GM12878 (cell line): ENCODE measurements at regions not wholly inside any gene's neighbourhood (a gene's known extent, or its start where the extent isn't known, plus 50 kb on each side); places are given as distances from the start of the nearest gene placed in this dataset.

ENCODE experiments used
- ATAC-seq: fragments of 200-7000 bp; cut with Tn5 transposase; 3 replicates; pipeline ENCODE4 v1.9.1; 2020; ENCODE audit warnings: mild to moderate bottlenecking, moderate library complexity
- BruUV-seq: library from RNA; stranded (reverse); fragments of 400-500 nt; replicated peaks from 2 replicates; lab custom pipeline; 2021; lab: Mats Ljungman, UMichigan
- CTCF ChIA-PET: fragments of 300-600 bp; sonication (Branson Sonifier 250); formaldehyde crosslinking; extraction: SDS; loops from one replicate; lab custom pipeline; 2021; ENCODE audit warnings: inconsistent platforms; lab: Yijun Ruan, JAX
- POLR2A ChIA-PET: fragments of 350-600 bp; formaldehyde crosslinking; extraction: SDS; loops from one replicate; lab custom pipeline; 2021; ENCODE audit warnings: inconsistent platforms; lab: Charles Lee
- RAD21 ChIA-PET: fragments of 300-600 bp; sonication (Branson Sonifier 250); formaldehyde crosslinking; loops from one replicate; lab custom pipeline; 2023; ENCODE audit warnings: antibody characterized with exemption; ENCODE audit not compliant: unreplicated experiment; lab: Charles Lee
- SMC1A ChIA-PET: fragments of 300-600 bp; sonication (Branson Sonifier 250); formaldehyde crosslinking; loops from one replicate; lab custom pipeline; 2023; ENCODE audit not compliant: unreplicated experiment, uncharacterized antibody; lab: Charles Lee
- DNase-seq: peaks from one replicate; pipeline ENCODE4 v3.0.0-alpha.2; 2011; ENCODE audit warnings: low read depth, low spot score
- FAIRE-seq: peaks from 3 replicates; lab custom pipeline; 2011; peaks lifted over from hg19 to GRCh38; lab: Jason Lieb, UNC
- H2AFZ ChIP-seq: 2 replicates; pipeline ENCODE4 v1.6.0; 2011; ENCODE audit warnings: low read depth, low read length, control low read depth; ENCODE audit not compliant: control insufficient read depth
- H3K27ac ChIP-seq: 2 replicates; pipeline ENCODE4 v1.5.1; 2011; ENCODE audit warnings: control low read depth; ENCODE audit not compliant: control insufficient read depth, insufficient read depth
- H3K27me3 ChIP-seq, 2 experiments: replicated peaks in 1 of 2; 2 replicates each; pipeline versions ENCODE4 v1.6.0 to v1.6.1; 2011; ENCODE audit warnings: low read length in 1 of 2; ENCODE audit not compliant: control insufficient read depth in 2 of 2, insufficient read depth in 2 of 2
- H3K36me3 ChIP-seq, 2 experiments: 2 replicates each; pipeline ENCODE4 v1.5.1; 2011; ENCODE audit warnings: low read length in 1 of 2; ENCODE audit not compliant: control insufficient read depth in 2 of 2, insufficient read depth in 2 of 2
- H3K4me1 ChIP-seq: 2 replicates; pipeline ENCODE4 v1.6.1; 2011; ENCODE audit warnings: mild to moderate bottlenecking, low read length, moderate library complexity, mixed read lengths; ENCODE audit not compliant: control insufficient read depth, insufficient read depth
- H3K4me2 ChIP-seq: 2 replicates; pipeline ENCODE4 v1.6.0; 2011; ENCODE audit warnings: control low read depth; ENCODE audit not compliant: control insufficient read depth, insufficient read depth
- H3K4me3 ChIP-seq: fragments of 200-600 bp; sonication (generic); 2 replicates; pipeline ENCODE4 v1.5.1; 2016
- H3K79me2 ChIP-seq: 2 replicates; pipeline ENCODE4 v1.6.0; 2011; ENCODE audit warnings: low read length; ENCODE audit not compliant: control insufficient read depth, insufficient read depth
- H3K9ac ChIP-seq: 2 replicates; pipeline ENCODE4 v1.8.0; 2011; ENCODE audit warnings: low read length, control low read depth, mixed read lengths; ENCODE audit not compliant: control insufficient read depth, insufficient read depth
- H3K9me3 ChIP-seq: replicated peaks from 3 replicates; pipeline ENCODE4 v1.5.1; 2011; ENCODE audit warnings: mild to moderate bottlenecking, low read length; ENCODE audit not compliant: control insufficient read depth, insufficient read depth
- H4K20me1 ChIP-seq: 2 replicates; pipeline ENCODE4 v1.6.0; 2011; ENCODE audit not compliant: control insufficient read depth, insufficient read depth
- BCLAF1 ChIP-seq: fragments of 450-650 bp; IDR thresholded peaks from 2 replicates; pipeline ENCODE4 v1.6.1; 2017; ENCODE audit warnings: antibody characterized with exemption, mild to moderate bottlenecking, moderate library complexity
- HCFC1 ChIP-seq: fragments of 150-350 bp; IDR thresholded peaks from 2 replicates; pipeline ENCODE4 v1.6.1; 2014; ENCODE audit warnings: low read length
- MTA3 ChIP-seq: IDR thresholded peaks from 2 replicates; pipeline ENCODE4 v1.6.1; 2012; ENCODE audit warnings: low read length, inconsistent platforms, borderline replicate concordance
- MYB ChIP-seq: fragments of 150-350 bp; IDR thresholded peaks from 2 replicates; pipeline ENCODE4 v1.6.1; 2014; ENCODE audit warnings: mild to moderate bottlenecking, low read depth, low read length, borderline replicate concordance
- NBN ChIP-seq: fragments of 450-650 bp; IDR thresholded peaks from 2 replicates; pipeline ENCODE4 v1.6.1; 2016
- PML ChIP-seq: IDR thresholded peaks from 2 replicates; pipeline ENCODE4 v1.6.1; 2012; ENCODE audit warnings: low read length, inconsistent platforms
- POLR2A ChIP-seq: IDR thresholded peaks from 2 replicates; pipeline ENCODE4 v1.6.1; 2011; ENCODE audit warnings: low read depth, mild to moderate bottlenecking, low read length
- RFX5 ChIP-seq: IDR thresholded peaks from 2 replicates; pipeline ENCODE4 v1.6.1; 2011; ENCODE audit warnings: low read depth, low read length, improper control_type of control experiment
- SMAD5 ChIP-seq: IDR thresholded peaks from 2 replicates; pipeline ENCODE4 v1.6.1; 2016; ENCODE audit warnings: antibody characterized with exemption, low read depth
- SP1 ChIP-seq: IDR thresholded peaks from one replicate; pipeline ENCODE4 v1.6.1; 2011; ENCODE audit warnings: low read depth, low read length
- SPI1 ChIP-seq: IDR thresholded peaks from 2 replicates; pipeline ENCODE4 v1.6.1; 2011; ENCODE audit warnings: low read depth, mild to moderate bottlenecking, low read length, moderate library complexity, borderline replicate concordance; ENCODE audit not compliant: insufficient read depth
- YY1 ChIP-seq: IDR thresholded peaks from 2 replicates; pipeline ENCODE4 v1.6.1; 2011; ENCODE audit warnings: low read depth, mild to moderate bottlenecking, low read length
- ZZZ3 ChIP-seq: IDR thresholded peaks from 2 replicates; pipeline ENCODE4 v1.6.1; 2011; ENCODE audit warnings: low read depth; ENCODE audit not compliant: control insufficient read depth, insufficient read length
- WGBS: methylation state at CpG from one replicate; pipeline ENCODE4 v1.1.6; 2016; ENCODE audit warnings: low lambda C conversion rate; ENCODE audit not compliant: insufficient replicate concordance, insufficient coverage; ENCODE audit errors: missing lambda C conversion rate; 5-methylcytosine and 5-hydroxymethylcytosine counted together
- in situ Hi-C: fragments of 300-500 bp; cut with MboI; formaldehyde crosslinking; loops from 9 replicates; pipeline ENCODE4 v1.14.3; 2018; ENCODE audit warnings: mixed read lengths
- intact Hi-C: fragments of 100-400 bp; cut with micrococcal nuclease; formaldehyde crosslinking; loops from one replicate; pipeline ENCODE4 v1.14.2; 2022; ENCODE audit not compliant: unreplicated experiment
- TF ChIP-seq, protein P1 (sequence below): fragments of 450-650 bp; IDR thresholded peaks from 2 replicates; pipeline ENCODE4 v1.6.1; 2017; ENCODE audit warnings: mild to moderate bottlenecking, low read depth, inconsistent platforms; ENCODE audit not compliant: poor library complexity, severe bottlenecking
- TF ChIP-seq, protein P2 (sequence below): fragments of 450-650 bp; IDR thresholded peaks from 2 replicates; pipeline ENCODE4 v1.6.1; 2016; ENCODE audit warnings: mild to moderate bottlenecking
- TF ChIP-seq, protein P3 (sequence below): IDR thresholded peaks from 2 replicates; pipeline ENCODE4 v1.6.1; 2012; ENCODE audit warnings: improper control_type of control experiment, low read depth, low read length; ENCODE audit not compliant: insufficient replicate concordance

- Histone ChIP-seq H3K9ac (no peak overlapping the region), H3K9me3 (no peaks in the 10 kb centered on the region; the same call in 2 of the 3 replicates), H2AFZ (no peak overlapping the region), H3K36me3 (no peaks in the 10 kb centered on the region), H3K79me2 (no peaks in the 10 kb centered on the region), H3K4me1 (no peaks in the 10 kb centered on the region), H3K4me2 (no peak overlapping the region), H3K4me3 (no peak overlapping the region), H3K27ac (no peak overlapping the region), H4K20me1 (no peaks in the 10 kb centered on the region), H3K27me3 (no peaks in the 10 kb centered on the region)
- ChIA-PET CTCF (no interaction called here), RAD21 (no interaction called here), SMC1A (no interaction called here), POLR2A (no interaction called here)
- ATAC-seq, result no peak
- no peak for DNase-seq
- intact Hi-C loops (no loop called here), in situ Hi-C loops (no loop called here)
- no peak for FAIRE-seq
- no TSS peak for BruUV-seq
- WGBS, result 28% methylated on average over 2 of the region's 2 CpGs
- TF ChIP-seq SPI1 (no peak), RFX5 (no peak), PML (no peak), POLR2A (no peak), ZZZ3 (no peak), BCLAF1 (no peak), MTA3 (no peak), SMAD5 (no peak), MYB (no peak), HCFC1 (no peak), SP1 (no peak), YY1 (no peak), NBN (no peak)
- TF ChIP-seq, protein P1, sequence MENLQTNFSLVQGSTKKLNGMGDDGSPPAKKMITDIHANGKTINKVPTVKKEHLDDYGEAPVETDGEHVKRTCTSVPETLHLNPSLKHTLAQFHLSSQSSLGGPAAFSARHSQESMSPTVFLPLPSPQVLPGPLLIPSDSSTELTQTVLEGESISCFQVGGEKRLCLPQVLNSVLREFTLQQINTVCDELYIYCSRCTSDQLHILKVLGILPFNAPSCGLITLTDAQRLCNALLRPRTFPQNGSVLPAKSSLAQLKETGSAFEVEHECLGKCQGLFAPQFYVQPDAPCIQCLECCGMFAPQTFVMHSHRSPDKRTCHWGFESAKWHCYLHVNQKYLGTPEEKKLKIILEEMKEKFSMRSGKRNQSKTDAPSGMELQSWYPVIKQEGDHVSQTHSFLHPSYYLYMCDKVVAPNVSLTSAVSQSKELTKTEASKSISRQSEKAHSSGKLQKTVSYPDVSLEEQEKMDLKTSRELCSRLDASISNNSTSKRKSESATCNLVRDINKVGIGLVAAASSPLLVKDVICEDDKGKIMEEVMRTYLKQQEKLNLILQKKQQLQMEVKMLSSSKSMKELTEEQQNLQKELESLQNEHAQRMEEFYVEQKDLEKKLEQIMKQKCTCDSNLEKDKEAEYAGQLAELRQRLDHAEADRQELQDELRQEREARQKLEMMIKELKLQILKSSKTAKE, result no peak
- TF ChIP-seq, protein P2, sequence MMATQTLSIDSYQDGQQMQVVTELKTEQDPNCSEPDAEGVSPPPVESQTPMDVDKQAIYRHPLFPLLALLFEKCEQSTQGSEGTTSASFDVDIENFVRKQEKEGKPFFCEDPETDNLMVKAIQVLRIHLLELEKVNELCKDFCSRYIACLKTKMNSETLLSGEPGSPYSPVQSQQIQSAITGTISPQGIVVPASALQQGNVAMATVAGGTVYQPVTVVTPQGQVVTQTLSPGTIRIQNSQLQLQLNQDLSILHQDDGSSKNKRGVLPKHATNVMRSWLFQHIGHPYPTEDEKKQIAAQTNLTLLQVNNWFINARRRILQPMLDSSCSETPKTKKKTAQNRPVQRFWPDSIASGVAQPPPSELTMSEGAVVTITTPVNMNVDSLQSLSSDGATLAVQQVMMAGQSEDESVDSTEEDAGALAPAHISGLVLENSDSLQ, result no peak
- TF ChIP-seq, protein P3, sequence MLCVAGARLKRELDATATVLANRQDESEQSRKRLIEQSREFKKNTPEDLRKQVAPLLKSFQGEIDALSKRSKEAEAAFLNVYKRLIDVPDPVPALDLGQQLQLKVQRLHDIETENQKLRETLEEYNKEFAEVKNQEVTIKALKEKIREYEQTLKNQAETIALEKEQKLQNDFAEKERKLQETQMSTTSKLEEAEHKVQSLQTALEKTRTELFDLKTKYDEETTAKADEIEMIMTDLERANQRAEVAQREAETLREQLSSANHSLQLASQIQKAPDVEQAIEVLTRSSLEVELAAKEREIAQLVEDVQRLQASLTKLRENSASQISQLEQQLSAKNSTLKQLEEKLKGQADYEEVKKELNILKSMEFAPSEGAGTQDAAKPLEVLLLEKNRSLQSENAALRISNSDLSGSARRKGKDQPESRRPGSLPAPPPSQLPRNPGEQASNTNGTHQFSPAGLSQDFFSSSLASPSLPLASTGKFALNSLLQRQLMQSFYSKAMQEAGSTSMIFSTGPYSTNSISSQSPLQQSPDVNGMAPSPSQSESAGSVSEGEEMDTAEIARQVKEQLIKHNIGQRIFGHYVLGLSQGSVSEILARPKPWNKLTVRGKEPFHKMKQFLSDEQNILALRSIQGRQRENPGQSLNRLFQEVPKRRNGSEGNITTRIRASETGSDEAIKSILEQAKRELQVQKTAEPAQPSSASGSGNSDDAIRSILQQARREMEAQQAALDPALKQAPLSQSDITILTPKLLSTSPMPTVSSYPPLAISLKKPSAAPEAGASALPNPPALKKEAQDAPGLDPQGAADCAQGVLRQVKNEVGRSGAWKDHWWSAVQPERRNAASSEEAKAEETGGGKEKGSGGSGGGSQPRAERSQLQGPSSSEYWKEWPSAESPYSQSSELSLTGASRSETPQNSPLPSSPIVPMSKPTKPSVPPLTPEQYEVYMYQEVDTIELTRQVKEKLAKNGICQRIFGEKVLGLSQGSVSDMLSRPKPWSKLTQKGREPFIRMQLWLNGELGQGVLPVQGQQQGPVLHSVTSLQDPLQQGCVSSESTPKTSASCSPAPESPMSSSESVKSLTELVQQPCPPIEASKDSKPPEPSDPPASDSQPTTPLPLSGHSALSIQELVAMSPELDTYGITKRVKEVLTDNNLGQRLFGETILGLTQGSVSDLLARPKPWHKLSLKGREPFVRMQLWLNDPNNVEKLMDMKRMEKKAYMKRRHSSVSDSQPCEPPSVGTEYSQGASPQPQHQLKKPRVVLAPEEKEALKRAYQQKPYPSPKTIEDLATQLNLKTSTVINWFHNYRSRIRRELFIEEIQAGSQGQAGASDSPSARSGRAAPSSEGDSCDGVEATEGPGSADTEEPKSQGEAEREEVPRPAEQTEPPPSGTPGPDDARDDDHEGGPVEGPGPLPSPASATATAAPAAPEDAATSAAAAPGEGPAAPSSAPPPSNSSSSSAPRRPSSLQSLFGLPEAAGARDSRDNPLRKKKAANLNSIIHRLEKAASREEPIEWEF, result no peak
Observed at GRCh38 chr6:168828800-168829199, 387.8 kb downstream of the SMOC2 start.
